HL-60 (cell line): ENCODE measurements at regions not wholly inside any gene's neighbourhood (a gene's known extent, or its start where the extent isn't known, plus 50 kb on each side); places are given as distances from the start of the nearest gene placed in this dataset.

Source experiments
- DNase-seq, 2 experiments: peaks; one replicate each; pipeline ENCODE4 v3.0.0-alpha.2; 2010 to 2020; ENCODE audit warnings: low read depth in 1 of 2, low spot score in 1 of 2
- H3K27ac ChIP-seq: fragments of 250-450 bp; sonication (Bioruptor Pico); replicated peaks from 2 replicates; pipeline ENCODE4 v1.5.1; 2020; ENCODE audit warnings: mild to moderate bottlenecking, moderate library complexity
- H3K27me3 ChIP-seq: fragments of 250-450 bp; sonication (Bioruptor Pico); 2 replicates; pipeline ENCODE4 v1.5.1; 2021; ENCODE audit warnings: mild to moderate bottlenecking, moderate library complexity; ENCODE audit not compliant: insufficient read depth, poor library complexity, severe bottlenecking
- H3K4me3 ChIP-seq: replicated peaks from 2 replicates; pipeline ENCODE4 v1.5.1; 2011; ENCODE audit warnings: mild to moderate bottlenecking, control low read depth, low read length; ENCODE audit not compliant: insufficient read depth
- CTCF ChIP-seq: IDR thresholded peaks from one replicate; pipeline ENCODE4 v1.5.1; 2011; ENCODE audit warnings: low read length, control low read depth, inconsistent platforms; ENCODE audit not compliant: insufficient read depth
- GABPA ChIP-seq: IDR thresholded peaks from 2 replicates; pipeline ENCODE4 v1.6.1; 2012; ENCODE audit warnings: low read depth
- POLR2AphosphoS5 ChIP-seq: IDR thresholded peaks from 2 replicates; pipeline ENCODE4 v1.6.1; 2012; ENCODE audit warnings: low read depth
- SPI1 ChIP-seq: IDR thresholded peaks from 2 replicates; pipeline ENCODE4 v1.6.1; 2012; ENCODE audit warnings: low read depth, mild to moderate bottlenecking, borderline replicate concordance
- TF ChIP-seq, protein P1 (sequence below): IDR thresholded peaks from 2 replicates; pipeline ENCODE4 v1.6.1; 2012; ENCODE audit warnings: low read depth; ENCODE audit not compliant: insufficient replicate concordance

GRCh38 chr13:105530468-105530867 lies 1005.0 kb downstream of the EFNB2 start:
- no peak overlapping the region for H3K27ac ChIP-seq
- no peaks in the 10 kb centered on the region for H3K27me3 ChIP-seq
- TF ChIP-seq POLR2AphosphoS5 (no peak), GABPA (no peak), CTCF (no peak), SPI1 (no peak)
- TF ChIP-seq, protein P1, sequence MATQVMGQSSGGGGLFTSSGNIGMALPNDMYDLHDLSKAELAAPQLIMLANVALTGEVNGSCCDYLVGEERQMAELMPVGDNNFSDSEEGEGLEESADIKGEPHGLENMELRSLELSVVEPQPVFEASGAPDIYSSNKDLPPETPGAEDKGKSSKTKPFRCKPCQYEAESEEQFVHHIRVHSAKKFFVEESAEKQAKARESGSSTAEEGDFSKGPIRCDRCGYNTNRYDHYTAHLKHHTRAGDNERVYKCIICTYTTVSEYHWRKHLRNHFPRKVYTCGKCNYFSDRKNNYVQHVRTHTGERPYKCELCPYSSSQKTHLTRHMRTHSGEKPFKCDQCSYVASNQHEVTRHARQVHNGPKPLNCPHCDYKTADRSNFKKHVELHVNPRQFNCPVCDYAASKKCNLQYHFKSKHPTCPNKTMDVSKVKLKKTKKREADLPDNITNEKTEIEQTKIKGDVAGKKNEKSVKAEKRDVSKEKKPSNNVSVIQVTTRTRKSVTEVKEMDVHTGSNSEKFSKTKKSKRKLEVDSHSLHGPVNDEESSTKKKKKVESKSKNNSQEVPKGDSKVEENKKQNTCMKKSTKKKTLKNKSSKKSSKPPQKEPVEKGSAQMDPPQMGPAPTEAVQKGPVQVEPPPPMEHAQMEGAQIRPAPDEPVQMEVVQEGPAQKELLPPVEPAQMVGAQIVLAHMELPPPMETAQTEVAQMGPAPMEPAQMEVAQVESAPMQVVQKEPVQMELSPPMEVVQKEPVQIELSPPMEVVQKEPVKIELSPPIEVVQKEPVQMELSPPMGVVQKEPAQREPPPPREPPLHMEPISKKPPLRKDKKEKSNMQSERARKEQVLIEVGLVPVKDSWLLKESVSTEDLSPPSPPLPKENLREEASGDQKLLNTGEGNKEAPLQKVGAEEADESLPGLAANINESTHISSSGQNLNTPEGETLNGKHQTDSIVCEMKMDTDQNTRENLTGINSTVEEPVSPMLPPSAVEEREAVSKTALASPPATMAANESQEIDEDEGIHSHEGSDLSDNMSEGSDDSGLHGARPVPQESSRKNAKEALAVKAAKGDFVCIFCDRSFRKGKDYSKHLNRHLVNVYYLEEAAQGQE = no peak
- no peak for DNase-seq
- no peak overlapping the region for H3K4me3 ChIP-seq

DNA sequence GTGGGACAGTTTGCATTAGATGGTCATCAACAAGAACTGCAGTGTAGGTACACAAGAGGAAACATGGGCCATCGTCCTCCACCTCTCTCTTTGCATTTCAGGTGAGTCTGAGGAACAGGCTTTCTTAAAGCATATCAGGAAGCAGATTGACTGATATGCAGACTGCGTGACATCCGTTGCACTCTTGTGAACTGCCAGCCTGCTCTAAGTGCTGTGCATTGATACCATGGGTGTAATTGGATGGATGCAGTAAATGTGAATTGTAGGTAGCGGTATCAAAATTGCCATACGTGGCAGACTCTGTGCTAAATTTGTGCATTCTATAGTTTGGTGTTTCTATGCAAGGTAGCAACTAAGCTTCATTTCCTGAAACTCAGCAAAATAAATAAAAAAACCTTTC lies 1008.3 kb downstream of the EFNB2 start:
- TF ChIP-seq CTCF (no peak), SPI1 (no peak), GABPA (no peak), POLR2AphosphoS5 (no peak)
- TF ChIP-seq, protein P1 = no peak
- H3K27me3 ChIP-seq = no peaks in the 10 kb centered on the region
- DNase-seq = no peak

DNA sequence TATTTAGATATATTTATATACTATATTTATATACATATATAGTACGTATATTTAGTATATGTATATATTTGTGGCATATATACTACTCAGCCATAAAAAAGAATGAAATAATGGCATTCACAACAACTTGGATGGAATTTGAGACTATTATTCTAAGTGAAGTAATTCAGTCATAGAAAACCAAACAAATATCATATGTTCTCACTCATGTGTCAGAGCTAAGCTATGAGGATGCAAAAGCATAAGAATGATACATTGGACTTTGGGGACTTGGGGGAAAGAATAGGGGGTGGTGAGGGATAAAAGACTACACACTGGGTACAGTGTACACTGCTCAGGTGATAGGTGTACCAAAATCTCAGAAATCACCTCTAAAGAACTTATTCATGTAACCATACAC lies 1015.7 kb downstream of the EFNB2 start:
- TF ChIP-seq CTCF = no peak
- TF ChIP-seq SPI1 = no peak
- TF ChIP-seq GABPA = no peak
- no peak for TF ChIP-seq POLR2AphosphoS5
- TF ChIP-seq, protein P1 = no peak
- Histone ChIP-seq H3K27ac (no peak overlapping the region), H3K4me3 (no peak overlapping the region), H3K27me3 (no peaks in the 10 kb centered on the region)
- no peak for DNase-seq

More for the DNA sequence above, 1008.3 kb downstream of the EFNB2 start:
- no peak overlapping the region for H3K4me3 ChIP-seq
- no peak overlapping the region for H3K27ac ChIP-seq
